ENCODE measurements at regions not wholly inside any gene's neighbourhood (a gene's known extent, or its start where the extent isn't known, plus 50 kb on each side); places are given as distances from the start of the nearest gene placed in this dataset.

GRCh38 chr12:58233886-58234285 lies 292.5 kb downstream of the ATP23 start:
- TF ChIP-seq POLR2AphosphoS5 (IDR thresholded peaks at IDR 0.05; ENCODE audit: low read depth) (no peak), REST (IDR thresholded peaks at IDR 0.05; ENCODE audit: insufficient replicate concordance, low read depth) (no peak), CTCF (IDR thresholded peaks at IDR 0.05; ENCODE audit: insufficient read depth, low read length) (no peak), GABPA (IDR thresholded peaks at IDR 0.05; ENCODE audit: low read depth) (no peak), SPI1 (IDR thresholded peaks at IDR 0.05; ENCODE audit: borderline replicate concordance, low read depth) (no peak)
- Histone ChIP-seq H3K27ac (replicated peaks) (no peak overlapping the region), H3K27me3 (ENCODE audit: insufficient read depth, poor library complexity, severe bottlenecking) (no peaks in the 10 kb centered on the region), H3K4me3 (replicated peaks; ENCODE audit: insufficient read depth, low read length) (no peak overlapping the region)
- no peak for DNase-seq (ENCODE audit: low read depth in 1 of 2, low spot score in 1 of 2)

GRCh38 chr12:58238411-58238810 lies 297.0 kb downstream of the ATP23 start:
- Histone ChIP-seq H3K27ac (replicated peaks) (no peak overlapping the region), H3K4me3 (replicated peaks; ENCODE audit: insufficient read depth, low read length) (no peak overlapping the region), H3K27me3 (ENCODE audit: insufficient read depth, poor library complexity, severe bottlenecking) (no peaks in the 10 kb centered on the region)
- no peak for DNase-seq (ENCODE audit: low read depth in 1 of 2, low spot score in 1 of 2)
- TF ChIP-seq GABPA (IDR thresholded peaks at IDR 0.05; ENCODE audit: low read depth) = no peak
- no peak for TF ChIP-seq POLR2AphosphoS5 (IDR thresholded peaks at IDR 0.05; ENCODE audit: low read depth)
- TF ChIP-seq REST (IDR thresholded peaks at IDR 0.05; ENCODE audit: insufficient replicate concordance, low read depth) = no peak
- no peak for TF ChIP-seq CTCF (IDR thresholded peaks at IDR 0.05; ENCODE audit: insufficient read depth, low read length)
- no peak for TF ChIP-seq SPI1 (IDR thresholded peaks at IDR 0.05; ENCODE audit: borderline replicate concordance, low read depth)

- H3K4me3 ChIP-seq (replicated peaks; ENCODE audit: insufficient read depth, low read length) = no peak overlapping the region
- TF ChIP-seq POLR2AphosphoS5 (IDR thresholded peaks at IDR 0.05; ENCODE audit: low read depth) (no peak), GABPA (IDR thresholded peaks at IDR 0.05; ENCODE audit: low read depth) (no peak), REST (IDR thresholded peaks at IDR 0.05; ENCODE audit: insufficient replicate concordance, low read depth) (no peak), CTCF (IDR thresholded peaks at IDR 0.05; ENCODE audit: insufficient read depth, low read length) (no peak), SPI1 (IDR thresholded peaks at IDR 0.05; ENCODE audit: borderline replicate concordance, low read depth) (no peak)
- no peak overlapping the region for H3K27ac ChIP-seq (replicated peaks)
- no peak for DNase-seq (ENCODE audit: low read depth in 1 of 2, low spot score in 1 of 2)
- H3K27me3 ChIP-seq (ENCODE audit: insufficient read depth, poor library complexity, severe bottlenecking) = no peaks in the 10 kb centered on the region
Observed at GRCh38 chr12:58241099-58241498, 299.7 kb downstream of the ATP23 start.

All from HL-60 (cell line).